Stimulated activated CD4-positive, alpha-beta T cell treated with anti-CD3 and anti-CD28 coated beads, Interleukin-1b, Interleukin-23, amount 100 ng/mL, for 24 hours (primary cell): ENCODE measurements at regions not wholly inside any gene's neighbourhood (a gene's known extent, or its start where the extent isn't known, plus 50 kb on each side); places are given as distances from the start of the nearest gene placed in this dataset.

ENCODE experiments used
- DNase-seq, 4 experiments: peaks; one replicate each; pipeline ENCODE4 v3.0.0-alpha.2; 2020; ENCODE audit warnings: low read depth in 4 of 4, low spot score in 1 of 4

DNA sequence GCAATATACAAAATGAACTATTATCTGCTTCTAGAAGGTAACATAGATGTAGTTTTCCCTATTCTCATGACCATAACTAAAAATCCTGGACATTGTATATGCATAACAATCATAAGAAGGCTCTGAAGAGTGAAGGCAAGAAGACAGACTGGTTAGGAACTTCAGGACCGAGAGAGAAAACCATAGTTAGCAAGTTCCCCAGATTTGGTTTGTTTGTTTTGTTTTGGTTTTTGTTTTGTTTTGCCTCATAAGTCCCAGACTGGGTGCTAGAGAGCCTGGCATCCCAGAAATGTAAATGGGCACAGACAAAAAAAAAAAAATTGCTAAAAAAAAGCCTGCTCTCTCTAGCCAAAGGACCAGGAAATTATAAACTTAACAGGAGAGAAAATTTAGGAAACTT lies 192.2 kb upstream of the FBXO11 start:
- no peak for DNase-seq

DNA sequence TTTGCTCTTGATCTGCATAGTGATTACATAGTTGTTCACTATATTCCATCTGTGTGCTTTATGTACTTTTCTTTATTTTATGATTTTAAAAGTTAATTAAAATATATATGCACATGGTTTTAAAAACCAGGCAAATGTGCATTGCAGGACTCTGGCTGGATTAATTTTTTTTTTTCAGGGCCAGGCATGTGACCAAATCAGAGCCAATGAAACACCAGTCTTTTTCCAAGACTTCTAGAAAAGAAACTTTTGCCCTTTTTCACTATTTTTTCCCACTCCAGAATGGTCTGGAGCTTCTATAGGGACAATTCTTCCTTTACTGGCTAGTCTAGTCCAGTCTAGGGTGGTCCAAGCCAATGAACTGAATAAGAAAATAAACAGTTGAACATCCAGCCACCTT lies 198.1 kb upstream of the FBXO11 start:
- DNase-seq = no peak

DNA sequence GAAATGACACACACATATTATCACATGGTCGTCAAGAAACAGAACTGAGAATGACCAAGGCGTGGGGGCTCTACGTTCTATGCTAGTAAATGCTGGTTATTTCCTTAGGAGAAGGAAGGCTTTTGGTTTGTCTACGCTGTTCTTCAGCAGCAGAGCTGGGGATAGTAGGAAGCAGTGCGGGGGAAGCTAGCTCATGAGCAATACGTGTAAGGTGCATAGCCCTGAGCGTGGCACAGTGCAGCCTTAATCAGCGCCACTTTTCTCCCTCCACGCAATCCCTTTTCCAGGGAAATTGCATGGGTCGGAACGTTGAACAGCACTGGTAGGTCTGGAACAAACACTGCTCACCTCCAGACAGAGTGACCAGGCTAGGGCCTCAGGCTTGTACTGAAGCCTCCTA lies 199.6 kb upstream of the FBXO11 start:
- no peak for DNase-seq

DNA sequence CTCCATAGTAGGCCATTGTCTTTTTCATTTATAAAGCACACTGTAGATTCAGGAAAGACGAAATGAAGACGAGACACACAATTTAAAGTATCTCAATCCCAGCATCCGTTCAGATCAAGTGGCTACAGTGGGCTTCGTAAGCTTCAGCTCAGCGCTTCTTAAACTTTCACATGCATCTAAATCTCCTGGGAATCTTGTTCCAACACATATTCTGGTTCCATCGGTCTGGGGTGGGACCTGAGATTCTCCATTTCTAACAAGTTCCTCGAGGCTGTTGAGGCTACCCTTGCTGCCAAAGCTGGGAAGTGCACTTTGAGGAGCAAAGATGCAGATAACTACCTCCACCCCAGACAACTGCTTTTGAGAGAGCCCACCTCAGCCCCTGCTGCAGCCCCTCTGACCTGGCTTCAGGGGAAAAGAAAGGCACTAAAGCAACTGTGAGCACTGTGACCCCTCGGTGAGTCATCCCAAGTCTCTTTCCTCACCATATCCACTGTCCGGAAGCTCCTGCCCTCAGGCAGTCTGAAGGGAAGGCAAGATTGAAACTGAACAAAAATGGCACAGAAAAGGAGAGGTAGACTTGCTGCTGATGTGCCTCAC lies 201.1 kb upstream of the FBXO11 start:
- no peak for DNase-seq

DNA sequence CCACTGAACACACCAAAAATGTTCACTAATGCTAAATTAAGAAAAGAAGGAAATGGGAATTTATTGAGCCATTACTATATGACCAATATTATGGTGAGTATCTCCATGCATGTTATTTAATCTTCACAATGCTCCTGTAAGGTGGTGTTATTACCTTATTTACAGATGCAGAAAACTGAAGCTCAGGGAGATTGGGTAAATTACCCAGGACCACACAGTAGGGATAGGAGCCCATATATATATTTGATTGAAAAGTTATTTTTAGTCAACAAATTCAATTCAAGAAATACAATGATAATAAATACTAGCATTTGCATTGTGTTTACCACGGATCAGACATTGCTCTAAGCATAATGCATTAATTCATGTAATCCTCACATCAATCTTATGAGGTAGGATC lies 202.2 kb upstream of the FBXO11 start:
- DNase-seq = no peak

DNA sequence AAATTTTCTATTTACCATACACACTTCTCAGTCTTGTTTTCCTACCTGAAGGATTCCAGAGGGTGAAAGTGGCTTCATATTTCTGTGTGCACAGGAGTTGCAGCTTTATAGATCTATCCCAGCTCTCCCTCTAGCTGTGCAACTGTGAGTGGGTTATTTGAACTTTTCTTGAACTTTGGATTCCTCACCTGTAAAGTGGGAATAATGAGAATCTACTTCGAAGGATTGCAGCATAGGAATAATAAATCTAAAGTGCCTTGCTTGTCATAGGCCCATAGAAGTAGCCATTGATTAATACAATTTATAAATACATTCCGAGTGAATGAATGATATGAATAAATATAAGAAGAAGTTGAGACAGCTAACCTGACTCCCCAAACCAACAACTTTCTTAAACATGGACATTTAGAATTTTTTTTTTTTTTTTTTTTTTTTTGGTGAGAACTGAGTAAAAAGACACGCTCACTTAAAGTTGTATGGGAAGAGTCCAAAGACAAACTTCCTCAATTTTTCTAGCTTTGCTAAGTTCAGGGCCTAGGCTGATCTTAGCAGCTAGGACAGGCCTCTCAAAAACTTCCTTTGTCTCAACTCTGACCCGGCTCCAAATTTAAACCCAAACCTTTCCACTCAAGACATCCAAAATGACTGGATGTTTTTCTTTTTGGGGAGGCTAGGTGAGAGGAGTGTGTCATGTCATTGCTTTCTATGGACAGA lies 203.3 kb upstream of the FBXO11 start:
- no peak for DNase-seq

DNA sequence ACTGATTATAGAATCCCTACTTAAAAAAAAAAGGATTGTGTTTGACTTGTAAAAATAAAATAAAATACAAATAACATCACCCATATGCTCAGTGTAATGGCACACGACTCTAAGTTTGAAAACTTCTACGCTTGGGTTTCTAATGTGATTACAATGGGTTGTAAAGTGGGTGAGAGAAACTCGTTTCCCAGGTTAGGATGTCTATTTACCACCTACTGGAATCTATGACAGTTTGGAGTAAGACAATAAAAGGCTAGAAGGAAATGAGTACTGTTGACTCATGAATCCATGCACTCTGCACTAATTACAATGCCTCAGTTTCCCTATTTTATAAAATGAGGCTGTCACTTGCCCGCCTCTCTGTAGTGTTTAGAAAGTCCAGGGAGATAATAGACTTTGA lies 204.0 kb upstream of the FOXN2 start:
- no peak for DNase-seq

DNA sequence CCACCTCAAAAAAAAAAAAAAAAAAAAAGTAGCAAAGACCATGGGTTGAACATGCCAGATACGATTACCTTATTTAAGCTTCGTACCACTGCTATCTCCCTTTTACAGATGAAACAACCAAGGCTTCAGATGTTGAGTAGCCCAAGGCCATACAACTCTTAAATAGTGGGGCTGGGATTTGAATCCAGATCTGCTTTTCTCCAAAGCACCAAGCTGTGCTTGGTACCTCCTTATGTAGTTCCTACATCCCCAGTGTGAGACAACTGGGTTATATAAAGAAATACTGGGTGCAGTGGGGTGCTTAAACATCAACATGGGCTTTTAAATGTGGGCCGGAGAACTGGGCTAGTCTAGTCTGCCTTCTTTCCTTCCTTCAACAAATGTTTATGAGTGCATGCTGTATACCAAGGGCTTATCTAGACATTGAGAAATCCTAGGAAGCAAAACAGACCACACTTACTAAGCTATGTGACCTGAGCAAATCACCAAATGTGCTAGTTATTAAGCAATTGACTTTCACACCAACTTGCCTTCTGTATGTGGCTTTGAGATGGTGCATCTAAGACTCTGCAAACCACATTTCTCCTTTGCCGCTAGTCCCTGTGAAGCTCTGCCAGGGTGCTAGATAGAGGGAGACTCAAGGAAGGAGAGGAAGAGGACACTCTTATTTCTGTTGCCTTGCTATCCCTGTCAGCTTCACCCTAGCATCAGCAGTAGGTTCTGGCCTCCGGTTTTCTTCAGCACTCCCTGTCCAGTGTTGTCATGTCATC lies 201.4 kb upstream of the FOXN2 start:
- DNase-seq = no peak

DNA sequence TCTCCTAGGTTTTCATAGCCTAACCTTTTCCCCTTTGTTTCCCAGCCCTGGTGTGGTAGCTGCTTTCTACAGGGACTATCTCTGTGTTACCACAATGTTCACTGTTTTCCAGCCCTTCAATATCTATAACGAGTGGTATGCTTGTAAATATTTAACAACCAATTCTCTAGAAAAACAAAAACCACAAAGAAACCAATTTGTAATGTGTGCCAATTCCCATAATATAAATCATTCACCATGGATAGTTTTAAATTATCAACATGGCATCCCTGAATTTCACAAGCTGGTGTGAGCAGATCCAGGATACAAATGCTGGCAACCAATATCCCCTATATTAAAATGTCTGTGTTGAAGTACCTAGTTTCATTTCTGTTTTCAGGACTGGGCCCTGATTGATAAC lies 200.7 kb upstream of the FOXN2 start:
- no peak for DNase-seq

DNA sequence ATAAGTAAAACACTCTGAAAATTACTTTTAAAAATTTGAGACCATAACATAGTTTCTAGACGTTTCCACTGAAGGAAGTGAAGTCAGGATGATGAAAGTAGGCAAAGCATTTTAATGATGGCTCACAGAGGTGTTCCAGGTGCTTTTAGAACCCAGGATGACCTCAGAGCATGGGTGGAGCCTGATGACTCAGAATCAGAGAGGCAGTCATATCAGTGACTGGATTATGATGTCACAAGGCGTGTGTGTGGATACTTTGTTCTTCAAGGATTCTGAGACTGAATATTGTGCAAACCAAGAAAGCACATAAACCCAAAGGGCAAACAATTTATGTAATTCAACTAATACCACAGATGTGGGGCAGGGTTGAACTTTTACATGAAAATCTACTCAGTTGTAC lies 200.2 kb upstream of the FOXN2 start:
- peak in 2 of 4 experiments; percentile 26 to 34 for DNase-seq

DNA sequence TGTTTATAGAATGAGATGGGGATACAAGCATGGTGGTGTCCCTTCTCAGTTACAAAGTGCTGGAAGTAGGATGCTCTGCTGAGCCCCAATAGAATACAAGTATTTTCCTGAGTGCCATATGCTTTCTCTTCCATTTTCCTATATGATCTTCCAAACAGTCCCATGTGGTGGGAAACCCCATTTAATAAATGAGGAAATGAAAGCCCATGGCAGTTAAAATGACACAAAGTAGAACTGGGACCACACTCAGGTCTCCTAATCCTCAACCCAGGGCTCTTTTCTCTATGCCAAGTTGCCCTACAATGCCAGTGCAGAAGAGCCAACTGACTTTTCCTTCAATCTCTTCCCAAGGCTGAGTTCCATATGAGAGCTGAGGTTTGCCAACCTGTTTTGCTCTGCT lies 198.0 kb upstream of the FOXN2 start:
- DNase-seq = no peak

DNA sequence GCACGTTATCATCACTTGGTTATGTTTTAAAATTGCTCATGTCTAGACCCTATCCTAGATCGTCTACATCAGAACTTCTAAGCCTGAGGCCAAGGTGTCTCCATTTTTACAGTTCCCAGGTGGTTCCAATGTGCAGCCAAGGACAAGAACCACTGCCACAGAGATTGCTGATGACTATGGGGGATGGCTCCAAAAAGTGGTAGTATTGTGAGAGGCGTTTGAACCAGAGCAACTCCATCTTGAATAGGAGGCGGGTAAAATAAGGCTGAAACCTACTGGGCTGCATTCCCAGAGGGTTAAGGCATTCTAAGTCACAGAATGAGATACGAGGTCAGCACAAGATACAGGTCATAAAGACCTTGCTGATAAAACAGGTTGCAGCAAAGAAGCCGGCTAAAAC lies 195.6 kb upstream of the FOXN2 start:
- no peak for DNase-seq

DNA sequence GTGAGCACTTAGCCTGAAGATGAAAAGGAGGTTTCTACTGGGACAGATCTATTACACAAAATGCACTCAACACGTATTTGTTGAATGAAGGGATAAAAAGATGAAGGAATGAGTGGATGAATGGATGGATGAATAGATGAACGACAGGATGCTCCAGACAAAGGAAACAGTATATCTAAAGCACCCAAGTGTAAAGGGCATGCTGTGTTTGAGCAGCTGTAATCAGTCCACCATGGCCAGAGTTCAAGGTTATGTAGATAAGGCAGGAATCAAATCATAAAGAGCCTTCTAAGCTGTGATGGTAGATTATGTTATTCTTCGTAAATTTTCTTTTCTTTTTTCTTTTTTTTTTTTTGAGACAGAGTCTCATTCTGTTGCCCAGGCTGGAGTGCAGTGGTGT lies 194.4 kb upstream of the FOXN2 start:
- DNase-seq = no peak

DNA sequence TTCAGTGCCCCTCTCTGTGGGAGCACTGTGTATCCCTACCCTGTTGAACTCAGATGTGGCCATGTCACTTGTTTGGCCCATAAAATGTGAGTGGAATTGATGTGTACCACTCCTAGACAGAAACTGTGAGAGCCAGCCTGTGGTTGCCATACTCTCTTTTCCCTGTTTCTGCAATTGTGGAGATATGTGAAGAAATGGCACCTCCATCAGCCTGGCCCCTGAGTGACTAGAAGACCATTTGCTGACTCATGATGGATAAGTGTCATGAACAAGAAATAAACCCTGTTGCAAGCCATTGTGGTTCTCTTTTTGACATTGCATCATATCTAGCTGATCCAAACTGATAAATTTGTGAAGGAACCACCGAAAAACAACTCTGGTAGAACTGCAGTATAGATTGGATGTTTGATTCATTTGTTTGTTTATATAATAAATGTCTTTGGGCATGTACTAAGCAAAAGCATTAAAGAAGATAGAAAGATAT lies 193.7 kb upstream of the FOXN2 start:
- DNase-seq = no peak

DNA sequence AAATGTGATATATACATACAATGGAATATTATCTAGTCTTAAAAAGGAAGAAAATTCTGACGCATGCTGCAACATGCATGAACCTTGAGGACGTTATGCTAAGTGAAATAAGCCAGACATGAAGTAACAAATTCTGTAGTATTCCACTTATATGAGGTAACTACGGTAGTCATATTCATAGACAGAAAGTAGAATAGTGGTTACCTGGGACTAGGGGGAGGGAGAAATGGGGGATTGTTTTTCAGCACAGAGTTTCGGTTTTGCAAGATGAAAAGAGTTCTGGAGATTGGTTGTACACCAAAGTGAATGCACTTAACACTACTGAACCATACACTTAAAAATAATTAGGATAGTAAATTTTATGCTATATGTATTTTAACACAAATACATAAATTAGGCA lies 192.3 kb upstream of the FOXN2 start:
- no peak for DNase-seq

DNA sequence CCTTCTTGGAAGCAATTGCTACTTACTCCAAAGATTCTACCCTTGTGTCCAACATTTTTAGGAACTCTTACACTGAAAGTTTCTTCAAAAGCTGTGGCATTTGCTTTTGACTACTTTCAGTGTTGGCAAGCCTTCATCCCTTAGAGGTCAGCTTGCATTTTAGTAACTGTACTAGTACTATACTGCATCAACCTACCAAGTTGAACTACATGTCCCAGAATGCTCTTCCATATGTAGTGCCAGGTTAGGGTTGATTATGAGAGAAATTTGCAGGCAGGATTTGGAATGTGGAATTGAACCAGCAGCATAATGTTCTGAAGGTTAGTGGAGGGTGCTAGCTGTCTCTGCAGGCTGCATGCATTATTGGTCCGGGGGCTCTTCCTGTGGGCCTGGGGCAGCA lies 189.9 kb upstream of the FOXN2 start:
- DNase-seq = no peak

DNA sequence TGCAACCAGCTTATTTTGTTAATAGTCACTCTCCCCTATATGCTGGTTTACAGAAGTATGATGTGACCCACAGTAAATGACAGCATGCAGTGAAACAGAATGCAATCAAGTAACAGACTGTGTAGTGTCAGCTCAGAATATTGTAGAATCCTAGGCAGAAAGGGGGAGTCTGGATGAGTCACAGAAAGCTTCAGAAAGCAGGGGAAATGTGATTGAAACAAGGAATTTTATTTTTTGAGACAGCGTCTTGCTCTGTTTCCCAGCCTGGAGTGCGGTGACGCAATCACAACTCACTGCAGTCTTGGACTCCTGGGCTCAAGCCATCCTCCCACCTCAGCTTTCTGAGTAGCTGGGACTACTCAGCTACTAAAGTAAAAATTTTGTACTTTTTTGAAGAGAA lies 188.3 kb upstream of the FOXN2 start:
- no peak for DNase-seq

DNA sequence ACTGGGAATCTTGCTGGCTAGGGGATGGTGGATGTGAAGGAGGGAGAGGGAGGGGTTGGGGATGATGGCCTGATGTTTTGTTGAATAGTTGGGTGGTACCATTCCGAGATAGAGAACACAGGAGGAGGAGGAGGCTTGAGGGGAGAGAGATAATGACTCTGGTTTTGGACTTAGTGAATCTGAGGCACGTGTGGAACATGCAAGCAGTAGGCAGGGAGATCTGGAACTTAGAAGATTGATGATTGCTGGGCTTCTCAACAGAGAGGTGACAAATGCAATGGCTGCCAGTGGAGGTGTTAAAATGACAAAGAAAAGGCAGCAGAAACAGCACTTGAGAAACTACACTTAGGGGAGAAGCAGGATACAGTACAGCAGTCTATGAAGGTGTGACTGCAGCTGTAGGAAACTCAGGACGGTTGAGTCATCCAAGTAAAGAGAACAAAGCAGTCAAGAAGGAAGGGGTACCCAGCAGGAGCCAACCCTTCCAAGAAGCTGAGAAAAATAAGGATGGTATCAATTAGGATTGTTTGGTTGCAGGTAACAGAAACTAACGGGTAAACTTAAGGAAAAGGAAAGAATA lies 186.8 kb upstream of the FOXN2 start:
- DNase-seq = no peak

DNA sequence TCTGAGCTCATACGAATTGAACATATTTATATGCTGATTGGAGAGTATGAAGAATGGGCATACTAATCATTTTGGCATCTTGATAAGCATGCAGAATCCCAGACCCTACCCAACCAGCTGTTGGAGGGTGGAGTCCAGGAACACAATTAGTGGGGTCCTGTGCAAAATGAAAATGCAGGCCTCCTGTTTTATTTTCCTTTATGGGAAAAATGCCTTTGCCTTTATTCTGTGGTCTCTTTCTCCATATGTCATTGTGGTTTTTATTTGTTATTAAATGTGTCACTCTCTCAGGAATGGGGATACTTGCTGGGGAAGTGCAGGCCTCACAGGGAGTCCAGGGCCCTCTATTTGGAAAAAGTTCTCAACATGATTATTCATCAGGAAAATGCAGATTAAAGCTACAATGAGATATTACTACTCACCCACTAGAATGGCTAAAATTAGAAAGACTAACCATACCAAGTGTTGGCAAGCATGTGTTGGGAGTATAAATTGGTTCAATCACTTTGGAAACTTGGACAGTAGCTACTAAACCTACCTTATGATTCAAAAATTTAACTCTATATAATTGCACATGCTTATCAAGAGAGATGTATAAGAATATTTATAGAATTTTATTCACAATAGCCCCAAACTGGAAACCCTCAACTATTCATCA lies 185.1 kb upstream of the FOXN2 start:
- no peak for DNase-seq

DNA sequence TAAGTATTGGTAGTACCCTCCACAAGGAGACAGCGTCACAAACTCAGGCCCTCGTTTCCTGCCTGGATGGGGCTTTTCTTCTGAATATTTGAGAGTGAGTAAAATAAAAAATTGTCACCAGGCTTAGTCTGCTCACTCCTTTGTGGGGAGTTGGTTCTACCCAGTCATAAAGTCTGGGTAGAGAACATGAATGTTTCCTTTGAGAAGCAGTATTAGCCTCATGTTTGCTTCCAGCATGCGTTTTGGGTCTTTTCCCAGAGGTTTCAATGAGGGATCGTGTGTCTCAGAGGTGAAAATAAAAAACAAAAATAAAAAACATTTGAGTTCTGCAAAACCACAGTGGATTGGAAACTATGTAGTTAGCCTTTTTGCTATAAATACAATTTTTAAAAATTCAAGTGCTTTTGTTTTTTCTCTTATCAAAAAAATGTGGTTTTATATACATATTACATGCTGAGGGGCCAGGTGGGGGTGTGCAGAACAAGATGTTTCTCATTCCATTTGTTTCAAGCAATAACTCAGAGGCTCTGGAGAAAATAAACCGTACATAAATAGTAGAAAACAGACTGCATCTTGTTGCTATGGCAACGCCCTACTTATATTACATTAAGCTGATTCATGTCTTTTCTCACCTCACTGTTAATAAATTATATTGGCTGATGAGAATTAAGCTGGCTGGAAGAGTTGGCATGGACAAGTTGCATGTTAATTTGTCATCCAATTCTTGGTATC lies 182.8 kb upstream of the FOXN2 start:
- no peak for DNase-seq

DNA sequence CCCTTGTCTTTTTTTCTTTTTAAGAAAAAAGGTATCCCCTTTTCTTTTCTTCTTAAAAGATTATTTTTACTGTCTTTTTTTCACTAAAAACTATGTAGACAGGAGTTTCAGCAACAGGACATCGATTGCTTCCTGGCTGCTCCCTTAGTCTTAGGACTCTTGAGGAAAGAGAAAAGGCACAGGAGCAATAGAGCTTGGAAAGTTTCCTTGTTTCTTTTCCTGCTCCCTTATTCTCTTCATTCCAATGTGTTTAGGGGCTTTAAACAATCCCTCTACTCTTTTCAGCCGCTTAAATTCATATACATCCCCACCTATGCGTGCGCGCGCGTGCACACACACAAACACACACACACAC lies 182.2 kb upstream of the FOXN2 start:
- no peak for DNase-seq
